ENCODE measurements at regions not wholly inside any gene's neighbourhood (a gene's known extent, or its start where the extent isn't known, plus 50 kb on each side); places are given as distances from the start of the nearest gene placed in this dataset.

DNA sequence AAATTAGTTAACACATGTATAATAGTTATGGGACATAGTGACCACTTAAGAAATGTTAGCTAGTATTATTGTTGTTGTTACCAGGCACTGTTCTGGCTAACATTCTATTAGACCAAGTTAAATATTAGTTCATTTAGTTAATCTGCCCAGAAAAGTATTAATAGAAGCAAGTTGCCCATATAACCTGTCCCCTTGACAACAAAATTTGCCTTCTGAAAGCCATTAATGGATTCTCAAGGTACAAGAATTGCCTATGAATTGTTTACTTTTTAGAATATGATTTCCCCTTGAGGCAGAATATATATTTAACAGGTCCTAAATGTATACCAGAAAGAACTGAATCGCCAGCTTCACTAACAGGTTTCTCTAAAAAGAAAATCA is 167.3 kb upstream of the TMCC3 start:
- TF ChIP-seq CTCF (IDR thresholded peaks at IDR 0.05) (no peak), EP300 (IDR thresholded peaks at IDR 0.05) (no peak), POLR2AphosphoS5 (IDR thresholded peaks at IDR 0.05) (no peak)

Data from suprapubic skin (tissue), 4 donors.